Stimulated activated CD8-positive, alpha-beta memory T cell treated with anti-CD3 and anti-CD28 coated beads, Interleukin-12 subunit alpha, Interleukin-12 subunit beta, amount 100 ng/mL, for 1 hour (primary cell): ENCODE measurements at regions not wholly inside any gene's neighbourhood (a gene's known extent, or its start where the extent isn't known, plus 50 kb on each side); places are given as distances from the start of the nearest gene placed in this dataset.
A peak's percentile ranks its signal among the peaks of the same experiment; 100 is the strongest.

Experiments used
- DNase-seq: peaks from one replicate; pipeline ENCODE4 v3.0.0-alpha.2; 2020; ENCODE audit warnings: low read depth

GRCh38 chr7:140242057-140243031, 65.6 kb upstream of the KDM7A start:
- DNase-seq = no peak

- DNase-seq = no peak
These were observed 62.8 kb upstream of the KDM7A start for GRCh38 chr7:140239653-140239935.

GRCh38 chr7:140238778-140239652, 62.2 kb upstream of the KDM7A start:
- no peak for DNase-seq

GRCh38 chr7:140237390-140237789, 60.6 kb upstream of the KDM7A start:
- DNase-seq = no peak

- no peak for DNase-seq
These were observed 59.8 kb upstream of the KDM7A start for GRCh38 chr7:140236626-140237025.

GRCh38 chr7:140235114-140235513, 58.3 kb upstream of the KDM7A start:
- DNase-seq = no peak

GRCh38 chr7:140232957-140233917, 56.5 kb upstream of the KDM7A start:
- DNase-seq = no peak

- DNase-seq = no peak
These were observed 55.1 kb upstream of the KDM7A start for GRCh38 chr7:140231771-140232491.

- DNase-seq = peak; percentile 39
These were observed 54.3 kb upstream of the KDM7A start for GRCh38 chr7:140230861-140231770.

- peak; percentile 60 for DNase-seq
These were observed 53.7 kb upstream of the KDM7A start for GRCh38 chr7:140230516-140230860.

GRCh38 chr7:140229591-140230515, 53.1 kb upstream of the KDM7A start:
- peak; percentile 38 for DNase-seq

GRCh38 chr7:140229101-140229525, 52.3 kb upstream of the KDM7A start:
- no peak for DNase-seq
